Peyer's patch (tissue), 4 donors: ENCODE measurements at regions not wholly inside any gene's neighbourhood (a gene's known extent, or its start where the extent isn't known, plus 50 kb on each side); places are given as distances from the start of the nearest gene placed in this dataset.

Experiments used
- DNase-seq, 3 donors: peaks; one replicate each; pipeline ENCODE4 v3.0.0-alpha.2; 2017 to 2019
- H3K27ac ChIP-seq, 4 donors: fragments of 200-600 bp; sonication (generic); one replicate each; pipeline ENCODE4 v1.5.1; 2016 to 2019
- H3K27me3 ChIP-seq, 2 donors: fragments of 200-600 bp; sonication (generic); one replicate each; pipeline ENCODE4 v1.5.1; 2019
- H3K36me3 ChIP-seq, 3 donors: fragments of 200-600 bp; sonication (generic); one replicate each; pipeline ENCODE4 v1.5.1; 2016 to 2019
- H3K4me1 ChIP-seq, 4 donors: fragments of 200-600 bp; sonication (generic); one replicate each; pipeline ENCODE4 v1.5.1; 2016 to 2019
- H3K4me3 ChIP-seq, 4 donors: fragments of 200-600 bp; sonication (generic); 1 replicate in 3 of 4; 2 replicates in 1 of 4; pipeline ENCODE4 v1.5.1; 2016 to 2019; ENCODE audit warnings: mild to moderate bottlenecking in 1 of 4
- H3K9me3 ChIP-seq, 4 donors: fragments of 200-600 bp; sonication (generic); one replicate each; pipeline ENCODE4 v1.5.1; 2016 to 2019; ENCODE audit warnings: mild to moderate bottlenecking in 1 of 4
- CTCF ChIP-seq, 6 experiments: fragments of 450-650 bp in 4 of 6; fragments of 200-600 bp in 2 of 6; sonication (generic) in 1 of 6; IDR thresholded peaks; one replicate each; pipeline ENCODE4 v1.5.1; 2017 to 2019; ENCODE audit warnings: antibody characterized with exemption in 6 of 6, mild to moderate bottlenecking in 3 of 6, moderate library complexity in 1 of 6
- POLR2A ChIP-seq, 2 donors: fragments of 450-650 bp; IDR thresholded peaks; one replicate each; pipeline ENCODE4 v1.5.1; 2017; ENCODE audit warnings: antibody characterized with exemption in 2 of 2, mild to moderate bottlenecking in 2 of 2, moderate library complexity in 2 of 2

GRCh38 chr13:67355812-67356476 lies 125.8 kb upstream of the PCDH9 start:
- Histone ChIP-seq H3K4me3 (no peak overlapping the region), H3K27me3 (no peaks in the 10 kb centered on the region), H3K36me3 (no peaks in the 10 kb centered on the region), H3K4me1 (no peaks in the 10 kb centered on the region), H3K27ac (no peak overlapping the region), H3K9me3 (no peaks in the 10 kb centered on the region)
- DNase-seq: no peak
- TF ChIP-seq POLR2A (IDR thresholded peaks at IDR 0.05) (no peak), CTCF (IDR thresholded peaks at IDR 0.05) (no peak)

- no peaks in the 10 kb centered on the region for H3K27me3 ChIP-seq
- TF ChIP-seq POLR2A (IDR thresholded peaks at IDR 0.05) (no peak), CTCF (IDR thresholded peaks at IDR 0.05) (no peak)
- H3K27ac ChIP-seq: no peak overlapping the region
- H3K9me3 ChIP-seq: no peaks in the 10 kb centered on the region
- no peak overlapping the region for H3K4me3 ChIP-seq
- DNase-seq: no peak
- no peaks in the 10 kb centered on the region for H3K4me1 ChIP-seq
- no peaks in the 10 kb centered on the region for H3K36me3 ChIP-seq
These were observed 123.8 kb upstream of the PCDH9 start for GRCh38 chr13:67353941-67354340.

GRCh38 chr13:67353031-67353430 lies 122.9 kb upstream of the PCDH9 start:
- H3K27ac ChIP-seq: no peak overlapping the region
- no peaks in the 10 kb centered on the region for H3K9me3 ChIP-seq
- no peaks in the 10 kb centered on the region for H3K4me1 ChIP-seq
- no peak overlapping the region for H3K4me3 ChIP-seq
- no peaks in the 10 kb centered on the region for H3K27me3 ChIP-seq
- H3K36me3 ChIP-seq: no peaks in the 10 kb centered on the region
- DNase-seq: no peak
- no peak for TF ChIP-seq POLR2A (IDR thresholded peaks at IDR 0.05)
- no peak for TF ChIP-seq CTCF (IDR thresholded peaks at IDR 0.05)

GRCh38 chr13:67351909-67352308 lies 121.8 kb upstream of the PCDH9 start:
- Histone ChIP-seq H3K27me3 (no peaks in the 10 kb centered on the region), H3K4me1 (no peaks in the 10 kb centered on the region), H3K27ac (no peak overlapping the region), H3K36me3 (no peaks in the 10 kb centered on the region), H3K9me3 (no peaks in the 10 kb centered on the region), H3K4me3 (no peak overlapping the region)
- no peak for DNase-seq
- TF ChIP-seq POLR2A (IDR thresholded peaks at IDR 0.05) (no peak), CTCF (IDR thresholded peaks at IDR 0.05) (no peak)

- H3K4me3 ChIP-seq: no peak overlapping the region
- no peak for TF ChIP-seq POLR2A (IDR thresholded peaks at IDR 0.05)
- no peak for TF ChIP-seq CTCF (IDR thresholded peaks at IDR 0.05)
These were observed 121.0 kb upstream of the PCDH9 start for GRCh38 chr13:67351114-67351513.

GRCh38 chr13:67343777-67344176 lies 113.6 kb upstream of the PCDH9 start:
- DNase-seq: no peak
- no peaks in the 10 kb centered on the region for H3K36me3 ChIP-seq
- no peak overlapping the region for H3K27ac ChIP-seq
- H3K27me3 ChIP-seq: no peaks in the 10 kb centered on the region
- no peak overlapping the region for H3K4me3 ChIP-seq
- H3K4me1 ChIP-seq: no peaks in the 10 kb centered on the region
- no peaks in the 10 kb centered on the region for H3K9me3 ChIP-seq
- TF ChIP-seq CTCF (IDR thresholded peaks at IDR 0.05): no peak
- no peak for TF ChIP-seq POLR2A (IDR thresholded peaks at IDR 0.05)

More at GRCh38 chr13:67351114-67351513, 121.0 kb upstream of the PCDH9 start:
- Histone ChIP-seq H3K36me3 (no peaks in the 10 kb centered on the region), H3K27me3 (no peaks in the 10 kb centered on the region), H3K27ac (no peak overlapping the region), H3K4me1 (no peaks in the 10 kb centered on the region), H3K9me3 (no peaks in the 10 kb centered on the region)
- DNase-seq: no peak
